Prostate gland (tissue), 2 donors: ENCODE measurements at regions not wholly inside any gene's neighbourhood (a gene's known extent, or its start where the extent isn't known, plus 50 kb on each side); places are given as distances from the start of the nearest gene placed in this dataset.
"Not testable (repeated sequence)": the region's sequence is repeated elsewhere in the genome, so short reads cannot be mapped to it uniquely, and the experiment has no call there.

Experiments
- DNase-seq: peaks from one replicate; pipeline ENCODE4 v3.0.0-alpha.2; 2019; ENCODE audit warnings: low spot score
- H3K27ac ChIP-seq, 2 donors: fragments of 200-600 bp; sonication (generic); 2 replicates each; pipeline ENCODE4 v1.5.1; 2017 to 2019
- H3K27me3 ChIP-seq: fragments of 200-600 bp; sonication (generic); replicated peaks from 2 replicates; pipeline ENCODE4 v1.5.1; 2019; ENCODE audit not compliant: insufficient read depth
- H3K36me3 ChIP-seq, 2 donors: fragments of 200-600 bp; sonication (generic); 1 replicate in 1 of 2; 2 replicates in 1 of 2; pipeline versions ENCODE4 v1.5.1 to v1.8.1; 2017 to 2019
- H3K4me1 ChIP-seq: fragments of 200-600 bp; sonication (generic); replicated peaks from 2 replicates; pipeline ENCODE4 v1.5.1; 2019
- H3K4me3 ChIP-seq, 2 donors: fragments of 200-600 bp; sonication (generic); 2 replicates each; pipeline ENCODE4 v1.5.1; 2017 to 2019
- H3K9me3 ChIP-seq: fragments of 200-600 bp; sonication (generic); 2 replicates; pipeline ENCODE4 v1.5.1; 2017
- POLR2A ChIP-seq: fragments of 450-650 bp; IDR thresholded peaks from one replicate; pipeline ENCODE4 v1.6.1; 2016; ENCODE audit warnings: antibody characterized with exemption, mild to moderate bottlenecking
- POLR2AphosphoS5 ChIP-seq: sonication (generic); formaldehyde crosslinking; IDR thresholded peaks from one replicate; pipeline ENCODE4 v1.6.1; 2017; ENCODE audit warnings: antibody characterized with exemption
- WGBS: methylation state at CpG from one replicate; pipeline ENCODE4 v1.1.5; 2018; 5-methylcytosine and 5-hydroxymethylcytosine counted together
- intact Hi-C: fragments of 100-400 bp; cut with DNase I; formaldehyde crosslinking; loops from one replicate; pipeline ENCODE4 v1.14.2; 2022
- TF ChIP-seq, protein P1 (sequence below), 4 experiments: fragments of 200-600 bp in 2 of 4; fragments of 450-650 bp in 2 of 4; sonication (generic) in 2 of 4; IDR thresholded peaks; 1 replicate in 3 of 4; 2 replicates in 1 of 4; pipeline ENCODE4 v1.5.1; 2016 to 2019; ENCODE audit warnings: antibody characterized with exemption in 4 of 4, mild to moderate bottlenecking in 2 of 4, moderate library complexity in 2 of 4

DNA sequence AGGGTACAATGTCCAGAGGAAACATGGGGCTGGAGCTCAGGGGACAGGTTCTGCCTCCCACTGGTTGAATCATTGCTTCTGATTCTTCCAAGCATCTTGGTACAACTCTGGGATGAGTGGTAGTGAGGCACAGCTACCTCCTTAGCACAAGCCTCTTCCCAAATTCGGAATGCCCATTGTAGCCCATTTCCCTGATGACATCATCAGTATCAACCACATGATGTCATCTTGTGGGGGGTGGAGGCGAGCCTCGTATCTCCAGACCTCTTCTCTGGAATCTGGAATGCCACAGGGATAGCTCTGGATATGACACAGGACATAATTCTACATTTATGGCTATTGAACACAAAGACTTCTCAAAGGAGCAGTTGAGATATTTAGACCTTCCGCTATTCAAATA lies 715.2 kb downstream of the RNF144A start:
- Histone ChIP-seq H3K36me3 (no peaks in the 10 kb centered on the region), H3K27ac (no peak overlapping the region), H3K9me3 (no peaks in the 10 kb centered on the region), H3K27me3 (no peaks in the 10 kb centered on the region), H3K4me1 (no peaks in the 10 kb centered on the region), H3K4me3 (no peak overlapping the region)
- WGBS: 83% methylated on average over 4 of the region's 4 CpGs
- TF ChIP-seq, protein P1, sequence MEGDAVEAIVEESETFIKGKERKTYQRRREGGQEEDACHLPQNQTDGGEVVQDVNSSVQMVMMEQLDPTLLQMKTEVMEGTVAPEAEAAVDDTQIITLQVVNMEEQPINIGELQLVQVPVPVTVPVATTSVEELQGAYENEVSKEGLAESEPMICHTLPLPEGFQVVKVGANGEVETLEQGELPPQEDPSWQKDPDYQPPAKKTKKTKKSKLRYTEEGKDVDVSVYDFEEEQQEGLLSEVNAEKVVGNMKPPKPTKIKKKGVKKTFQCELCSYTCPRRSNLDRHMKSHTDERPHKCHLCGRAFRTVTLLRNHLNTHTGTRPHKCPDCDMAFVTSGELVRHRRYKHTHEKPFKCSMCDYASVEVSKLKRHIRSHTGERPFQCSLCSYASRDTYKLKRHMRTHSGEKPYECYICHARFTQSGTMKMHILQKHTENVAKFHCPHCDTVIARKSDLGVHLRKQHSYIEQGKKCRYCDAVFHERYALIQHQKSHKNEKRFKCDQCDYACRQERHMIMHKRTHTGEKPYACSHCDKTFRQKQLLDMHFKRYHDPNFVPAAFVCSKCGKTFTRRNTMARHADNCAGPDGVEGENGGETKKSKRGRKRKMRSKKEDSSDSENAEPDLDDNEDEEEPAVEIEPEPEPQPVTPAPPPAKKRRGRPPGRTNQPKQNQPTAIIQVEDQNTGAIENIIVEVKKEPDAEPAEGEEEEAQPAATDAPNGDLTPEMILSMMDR (IDR thresholded peaks at IDR 0.05): no peak
- TF ChIP-seq POLR2A (no peak), POLR2AphosphoS5 (no peak)
- DNase-seq: no peak
- intact Hi-C loops: no loop called here

DNA sequence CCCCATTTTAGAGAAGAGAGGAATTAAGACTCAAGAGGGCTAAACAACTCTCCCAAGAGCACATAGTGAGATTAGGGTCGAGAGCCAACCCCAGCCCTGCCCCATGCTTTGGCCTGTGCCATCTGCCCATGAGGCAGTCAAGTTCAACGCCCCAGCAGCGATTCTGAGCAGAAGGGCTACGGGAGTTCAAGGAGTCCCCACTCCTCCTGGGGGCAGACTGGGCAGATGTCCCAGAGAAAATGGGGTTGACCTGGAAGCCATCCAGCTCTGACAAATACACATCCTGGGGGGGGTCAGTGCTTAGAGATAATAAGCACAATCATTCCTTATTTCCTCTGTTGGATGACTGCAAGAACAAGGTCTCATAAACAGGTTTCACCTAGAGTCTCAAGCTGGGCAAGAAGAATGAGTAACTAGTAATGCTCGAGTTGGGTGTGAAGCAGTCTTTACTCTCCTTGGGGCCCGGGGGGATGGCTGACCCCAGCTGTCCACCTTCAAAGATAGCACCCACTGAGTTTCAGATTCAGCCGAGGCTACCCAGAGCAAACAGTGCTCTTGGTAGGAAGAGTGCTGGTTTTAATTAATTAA lies 716.4 kb downstream of the RNF144A start:
- Histone ChIP-seq H3K4me3 (no peak overlapping the region), H3K4me1 (no peaks in the 10 kb centered on the region), H3K36me3 (no peaks in the 10 kb centered on the region), H3K9me3 (no peaks in the 10 kb centered on the region), H3K27me3 (no peaks in the 10 kb centered on the region), H3K27ac (no peak overlapping the region)
- 56% methylated on average over 7 of the region's 7 CpGs for WGBS
- intact Hi-C loops: no loop called here
- DNase-seq: no peak
- no peak for TF ChIP-seq POLR2AphosphoS5
- TF ChIP-seq, protein P1 (IDR thresholded peaks at IDR 0.05): no peak
- TF ChIP-seq POLR2A: no peak

DNA sequence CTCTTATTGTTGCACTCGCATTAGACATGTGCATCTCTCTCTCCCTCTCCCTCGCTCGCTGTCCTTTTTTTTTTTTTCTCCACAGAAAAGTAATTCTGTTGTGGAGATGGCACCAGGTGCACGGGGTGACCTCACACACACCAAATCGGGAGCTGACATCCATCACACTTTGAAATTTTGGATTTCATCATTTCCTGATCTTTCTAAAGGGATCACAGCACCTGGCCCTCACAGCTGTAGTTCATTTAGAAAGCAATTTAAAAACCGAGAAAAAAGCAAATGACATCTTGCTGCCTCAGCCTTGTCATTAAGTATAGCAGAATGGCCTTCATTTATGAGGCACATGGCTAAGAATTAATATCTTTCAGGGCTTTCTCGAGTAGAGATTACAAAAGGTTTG lies 717.2 kb downstream of the RNF144A start:
- WGBS: 77% methylated on average over 7 of the region's 7 CpGs
- Histone ChIP-seq H3K9me3 (no peaks in the 10 kb centered on the region), H3K27me3 (no peaks in the 10 kb centered on the region), H3K4me1 (no peaks in the 10 kb centered on the region), H3K36me3 (no peaks in the 10 kb centered on the region), H3K27ac (no peak overlapping the region), H3K4me3 (no peak overlapping the region)
- intact Hi-C loops: no loop called here
- TF ChIP-seq POLR2AphosphoS5: no peak
- TF ChIP-seq POLR2A: no peak
- TF ChIP-seq, protein P1 (IDR thresholded peaks at IDR 0.05): no peak
- DNase-seq: no peak

DNA sequence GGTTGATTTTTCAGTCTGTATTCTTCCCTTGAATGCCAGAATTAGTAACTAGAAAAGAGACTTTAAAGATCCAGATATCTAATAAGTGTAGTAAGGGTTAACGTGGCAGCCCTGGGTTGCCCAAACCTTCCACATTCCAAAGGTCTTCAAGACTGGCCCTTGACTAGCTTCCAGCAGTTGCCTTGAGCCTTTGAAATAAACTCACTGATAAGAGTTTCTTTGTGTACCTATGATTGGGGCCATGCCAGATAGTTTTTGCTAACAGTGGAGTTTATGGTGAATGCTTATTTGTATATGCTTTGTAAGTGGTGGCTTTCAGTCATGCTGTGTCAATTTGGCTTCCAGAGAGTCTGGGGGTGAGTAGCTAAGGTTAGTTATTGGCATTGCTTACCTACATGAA lies 722.3 kb downstream of the RNF144A start:
- no peaks in the 10 kb centered on the region for H3K36me3 ChIP-seq
- H3K4me1 ChIP-seq: no peaks in the 10 kb centered on the region
- H3K27ac ChIP-seq: no peak overlapping the region
- 41% methylated on average over 1 of the region's 1 CpG for WGBS
- no peaks in the 10 kb centered on the region for H3K27me3 ChIP-seq
- no peak for DNase-seq
- intact Hi-C loops: no loop called here
- TF ChIP-seq, protein P1 (IDR thresholded peaks at IDR 0.05): no peak
- TF ChIP-seq POLR2A (no peak), POLR2AphosphoS5 (no peak)
- H3K9me3 ChIP-seq: no peaks in the 10 kb centered on the region
- H3K4me3 ChIP-seq: no peak overlapping the region

DNA sequence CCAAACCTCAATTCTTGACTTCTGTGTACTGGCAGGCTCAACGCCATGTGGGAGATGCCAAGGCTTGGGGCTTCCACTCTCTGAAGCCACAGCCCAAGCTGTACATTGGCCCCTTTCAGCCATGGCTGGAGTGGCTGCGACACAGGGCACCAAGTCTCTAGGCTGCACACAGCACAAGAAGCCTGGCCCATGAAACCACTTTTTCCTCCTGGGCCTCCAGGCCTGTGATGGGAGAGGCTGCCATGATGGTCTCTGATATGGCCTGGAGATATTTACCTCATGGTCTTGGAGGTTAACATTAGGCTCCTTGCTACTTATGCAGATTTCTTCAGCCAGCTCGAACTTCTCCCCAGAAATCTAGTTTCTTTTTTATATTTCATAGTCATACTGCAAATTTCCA lies 724.1 kb downstream of the RNF144A start:
- H3K36me3 ChIP-seq, H3K4me3 ChIP-seq, H3K9me3 ChIP-seq, H3K4me1 ChIP-seq, intact Hi-C loops, H3K27me3 ChIP-seq, DNase-seq, H3K27ac ChIP-seq: not testable (repeated sequence)
- WGBS: 96% methylated on average over 3 of the region's 3 CpGs
